ENCODE measurements at regions not wholly inside any gene's neighbourhood (a gene's known extent, or its start where the extent isn't known, plus 50 kb on each side); places are given as distances from the start of the nearest gene placed in this dataset.

- TF ChIP-seq CTCF (IDR thresholded peaks at IDR 0.05 in 4 of 5, conservative IDR thresholded peaks at IDR 0.05 in 1 of 5) (no peak), POLR2A (IDR thresholded peaks at IDR 0.05) (no peak)
These were observed 71.0 kb upstream of the ACTRT2 start for GRCh38 chr1:2949966-2950925.

Measured in gastrocnemius medialis (tissue), 4 donors.